ENCODE measurements at regions not wholly inside any gene's neighbourhood (a gene's known extent, or its start where the extent isn't known, plus 50 kb on each side); places are given as distances from the start of the nearest gene placed in this dataset.

GRCh38 chr16:63195336-63195735 lies 1159.1 kb upstream of the CDH8 start:
- H2AFZ ChIP-seq (ENCODE audit: control insufficient read depth, low read length): no peak overlapping the region
- no peak overlapping the region for H3K27ac ChIP-seq (ENCODE audit: control insufficient read depth, insufficient read depth, low read length)
- TF ChIP-seq CTCF (optimal IDR thresholded peaks at IDR 0.05 in 1 of 3, IDR thresholded peaks at IDR 0.05 in 1 of 3, conservative IDR thresholded peaks at IDR 0.05 in 1 of 3; ENCODE audit: extremely low read depth in 1 of 3, insufficient read depth in 2 of 3, low read length in 3 of 3) (no peak), EZH2 (IDR thresholded peaks at IDR 0.05; ENCODE audit: low read length) (no peak)
- H3K9me3 ChIP-seq (ENCODE audit: control insufficient read depth, low read depth, low read length): no peaks in the 10 kb centered on the region
- H4K20me1 ChIP-seq (ENCODE audit: control insufficient read depth, extremely low read depth, insufficient read depth, low read length): no peaks in the 10 kb centered on the region
- no peak for DNase-seq (ENCODE audit: low read depth, low spot score)
- H3K4me1 ChIP-seq (ENCODE audit: control insufficient read depth, extremely low read depth, insufficient read depth, low read length): no peaks in the 10 kb centered on the region
- no peak overlapping the region for H3K4me3 ChIP-seq (ENCODE audit: control insufficient read depth in 2 of 3, extremely low read depth in 1 of 3, insufficient read depth in 2 of 3, low read depth in 1 of 3, low read length in 3 of 3)
- H3K9ac ChIP-seq (ENCODE audit: control insufficient read depth, extremely low read depth, insufficient read depth, low read length): no peak overlapping the region
- no peaks in the 10 kb centered on the region for H3K79me2 ChIP-seq (ENCODE audit: control insufficient read depth, insufficient read depth, low read length)
- no peak overlapping the region for H3K4me2 ChIP-seq (ENCODE audit: control insufficient read depth, extremely low read depth, insufficient read depth, low read depth, low read length)
- dilution Hi-C loops (cut with MboI; ENCODE audit: extremely low pct_ligation_motif_present, low sequenced_read_pairs): no loop called here
- no peaks in the 10 kb centered on the region for H3K27me3 ChIP-seq (ENCODE audit: control insufficient read depth, extremely low read depth, insufficient read depth, low read length)
- no peaks in the 10 kb centered on the region for H3K36me3 ChIP-seq (ENCODE audit: control insufficient read depth in 2 of 2, extremely low read depth in 1 of 2, insufficient read depth in 2 of 2, low read length in 2 of 2)
- H3K9me1 ChIP-seq (ENCODE audit: control insufficient read depth, extremely low read depth, insufficient read depth, low read length): no peaks in the 10 kb centered on the region
- no peak for FAIRE-seq

- dilution Hi-C loops (cut with MboI; ENCODE audit: extremely low pct_ligation_motif_present, low sequenced_read_pairs): no loop called here
- no peak overlapping the region for H3K4me2 ChIP-seq (ENCODE audit: control insufficient read depth, extremely low read depth, insufficient read depth, low read depth, low read length)
- FAIRE-seq: no peak
- no peaks in the 10 kb centered on the region for H3K9me1 ChIP-seq (ENCODE audit: control insufficient read depth, extremely low read depth, insufficient read depth, low read length)
- H4K20me1 ChIP-seq (ENCODE audit: control insufficient read depth, extremely low read depth, insufficient read depth, low read length): no peaks in the 10 kb centered on the region
- no peaks in the 10 kb centered on the region for H3K27me3 ChIP-seq (ENCODE audit: control insufficient read depth, extremely low read depth, insufficient read depth, low read length)
- no peak for DNase-seq (ENCODE audit: low read depth, low spot score)
- no peaks in the 10 kb centered on the region for H3K9me3 ChIP-seq (ENCODE audit: control insufficient read depth, low read depth, low read length)
- H3K4me3 ChIP-seq (ENCODE audit: control insufficient read depth in 2 of 3, extremely low read depth in 1 of 3, insufficient read depth in 2 of 3, low read depth in 1 of 3, low read length in 3 of 3): no peak overlapping the region
- H2AFZ ChIP-seq (ENCODE audit: control insufficient read depth, low read length): no peak overlapping the region
- no peak overlapping the region for H3K27ac ChIP-seq (ENCODE audit: control insufficient read depth, insufficient read depth, low read length)
- no peaks in the 10 kb centered on the region for H3K36me3 ChIP-seq (ENCODE audit: control insufficient read depth in 2 of 2, extremely low read depth in 1 of 2, insufficient read depth in 2 of 2, low read length in 2 of 2)
- no peak overlapping the region for H3K9ac ChIP-seq (ENCODE audit: control insufficient read depth, extremely low read depth, insufficient read depth, low read length)
- H3K4me1 ChIP-seq (ENCODE audit: control insufficient read depth, extremely low read depth, insufficient read depth, low read length): no peaks in the 10 kb centered on the region
- no peaks in the 10 kb centered on the region for H3K79me2 ChIP-seq (ENCODE audit: control insufficient read depth, insufficient read depth, low read length)
- TF ChIP-seq CTCF (optimal IDR thresholded peaks at IDR 0.05 in 1 of 3, IDR thresholded peaks at IDR 0.05 in 1 of 3, conservative IDR thresholded peaks at IDR 0.05 in 1 of 3; ENCODE audit: extremely low read depth in 1 of 3, insufficient read depth in 2 of 3, low read length in 3 of 3): no peak
- no peak for TF ChIP-seq EZH2 (IDR thresholded peaks at IDR 0.05; ENCODE audit: low read length)
Observed at GRCh38 chr16:63192980-63193379, 1156.7 kb upstream of the CDH8 start.

Measured in keratinocyte (primary cell).